ENCODE measurements at regions not wholly inside any gene's neighbourhood (a gene's known extent, or its start where the extent isn't known, plus 50 kb on each side); places are given as distances from the start of the nearest gene placed in this dataset.

DNA sequence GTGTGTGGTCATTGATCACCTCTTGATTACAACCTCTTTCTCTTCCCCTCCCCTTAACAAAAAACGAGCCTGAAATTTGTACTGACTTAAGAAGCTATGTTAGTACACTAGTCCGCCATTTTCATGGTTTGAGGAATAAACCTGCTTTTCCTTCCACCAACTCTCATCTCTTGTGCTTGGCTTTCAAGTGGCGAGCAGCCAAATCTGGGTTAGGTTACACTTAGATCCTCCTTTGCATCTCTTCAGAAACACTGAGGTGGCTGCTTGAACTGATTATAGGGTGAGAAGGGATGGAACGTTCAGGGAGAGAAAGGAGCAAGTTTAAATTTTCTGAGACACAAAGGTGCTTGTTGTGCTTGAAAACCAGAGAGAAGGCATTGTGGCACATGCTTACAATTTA is 2171.4 kb downstream of the LRRC4C start:
- no peak for DNase-seq

DNA sequence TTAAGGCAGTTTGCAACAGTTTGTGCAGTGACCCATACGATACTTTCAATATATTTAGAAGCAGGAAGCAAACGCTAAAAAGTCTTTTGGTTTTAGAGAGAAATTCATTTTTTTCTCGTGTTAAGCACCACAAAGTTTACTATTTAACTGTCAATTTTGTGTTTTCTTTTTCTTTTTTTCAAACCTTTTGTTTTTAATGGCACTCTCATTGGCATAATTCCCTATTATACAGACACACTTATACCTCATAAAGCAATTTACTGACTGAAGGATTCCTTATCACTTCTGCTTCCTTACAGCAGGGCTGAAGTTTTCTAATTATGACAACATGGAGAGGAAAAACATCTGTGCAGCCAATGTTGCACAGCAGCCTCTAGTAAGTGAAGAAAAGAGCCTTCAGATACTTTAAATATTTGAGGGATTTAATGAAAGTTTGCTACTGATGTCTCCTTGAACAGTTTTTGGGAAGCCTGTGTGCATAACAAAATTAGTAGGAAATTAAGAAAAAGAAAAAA is 2191.2 kb downstream of the LRRC4C start:
- DNase-seq, result no peak

DNA sequence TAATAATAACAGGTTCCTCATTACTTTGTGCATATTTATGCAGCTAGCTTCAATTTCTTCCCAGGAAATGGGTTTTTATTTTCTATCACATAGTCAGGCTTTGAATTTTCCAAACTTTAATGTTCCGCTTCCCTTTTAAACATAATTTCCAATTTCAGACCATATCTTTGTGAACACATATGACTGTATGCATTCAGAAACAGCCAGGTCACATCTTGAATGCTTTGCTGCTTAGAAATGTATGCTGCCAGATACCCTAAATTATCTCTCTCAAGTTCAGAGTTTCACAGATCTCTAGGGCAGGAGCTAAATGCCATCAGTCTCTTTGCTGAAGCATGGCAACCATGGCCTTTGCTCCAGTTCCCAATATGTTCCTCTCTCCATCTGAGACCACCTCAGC is 2203.8 kb downstream of the LRRC4C start:
- no peak for DNase-seq

DNA sequence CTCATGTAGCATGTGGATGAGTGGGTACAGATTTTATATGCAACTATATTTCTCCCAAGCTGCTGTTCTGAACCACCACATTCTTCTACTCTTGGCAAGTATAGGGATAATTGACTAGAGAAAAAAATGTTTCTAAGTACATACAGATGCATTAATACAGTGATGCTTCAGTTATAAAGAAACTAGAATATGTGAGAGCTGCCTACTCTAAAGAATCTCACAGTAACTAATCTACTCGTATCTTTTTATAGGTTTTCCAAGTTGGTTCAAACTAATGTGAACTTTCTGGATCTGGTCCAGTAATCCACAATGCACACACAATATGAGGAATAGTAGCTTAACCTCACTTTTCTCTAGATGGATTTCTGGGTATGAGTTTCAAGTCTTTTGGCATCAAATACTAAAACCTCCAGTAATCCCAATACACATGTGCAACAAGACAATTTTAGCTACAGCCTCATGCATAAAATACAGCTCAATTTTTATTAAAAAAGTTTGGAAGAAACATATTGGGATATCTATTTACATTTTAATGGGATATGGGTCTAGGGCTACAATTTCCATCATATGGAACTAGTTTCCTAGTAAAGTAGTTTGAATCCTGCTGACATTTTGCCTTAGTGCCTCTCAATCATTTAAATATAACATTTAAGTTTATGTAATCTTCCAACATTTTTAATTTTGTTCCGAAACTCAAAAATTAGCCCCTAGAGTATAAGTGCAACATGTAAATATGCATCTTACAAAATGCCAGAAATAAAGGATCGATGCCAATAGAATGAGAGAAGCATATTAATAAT is 2209.7 kb downstream of the LRRC4C start:
- DNase-seq, result no peak

DNA sequence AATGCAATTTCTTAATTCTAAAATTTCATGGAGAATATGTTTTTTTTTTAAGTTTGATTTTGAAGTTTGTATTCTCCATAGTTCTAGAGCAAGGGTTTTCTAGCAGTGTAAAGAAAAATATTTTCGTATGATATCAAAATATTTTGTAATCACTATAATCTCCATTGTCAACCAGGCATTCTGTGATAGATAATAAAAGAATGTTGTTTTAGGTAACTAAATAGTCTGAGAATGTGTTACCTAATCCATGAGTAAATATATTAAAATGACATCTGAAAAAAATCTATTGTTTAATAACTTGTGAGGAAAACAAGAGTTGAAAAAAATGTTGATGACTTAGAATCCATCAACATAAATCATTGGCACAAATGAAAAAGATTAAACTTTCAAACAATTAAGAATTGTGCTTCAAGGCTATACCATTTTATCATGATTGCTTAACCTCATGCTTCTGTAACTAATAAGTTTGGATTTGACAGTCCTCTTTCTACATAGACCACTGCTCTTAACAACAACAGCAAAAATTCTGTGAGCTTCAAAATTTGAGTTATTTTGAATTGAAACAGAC is 2211.8 kb downstream of the LRRC4C start:
- no peak for DNase-seq

DNA sequence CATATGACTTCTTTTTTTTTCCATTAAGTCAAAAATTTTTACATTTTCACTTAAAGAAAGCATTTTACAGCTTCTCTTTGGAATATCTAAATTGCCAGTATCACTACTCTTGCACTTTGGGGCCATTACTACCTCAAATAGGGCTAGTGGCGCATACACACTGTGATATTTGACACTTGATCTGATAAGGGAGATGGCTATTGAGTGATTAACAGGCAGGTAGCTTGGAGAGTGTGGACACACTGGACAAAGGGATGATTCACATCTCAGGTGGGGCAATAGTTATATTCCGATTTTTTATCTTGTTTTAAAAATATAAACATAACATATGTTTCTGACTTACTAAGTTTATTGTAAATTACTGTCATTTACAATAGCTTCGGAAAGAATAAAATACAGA is 2219.9 kb downstream of the LRRC4C start:
- no peak for DNase-seq

DNA sequence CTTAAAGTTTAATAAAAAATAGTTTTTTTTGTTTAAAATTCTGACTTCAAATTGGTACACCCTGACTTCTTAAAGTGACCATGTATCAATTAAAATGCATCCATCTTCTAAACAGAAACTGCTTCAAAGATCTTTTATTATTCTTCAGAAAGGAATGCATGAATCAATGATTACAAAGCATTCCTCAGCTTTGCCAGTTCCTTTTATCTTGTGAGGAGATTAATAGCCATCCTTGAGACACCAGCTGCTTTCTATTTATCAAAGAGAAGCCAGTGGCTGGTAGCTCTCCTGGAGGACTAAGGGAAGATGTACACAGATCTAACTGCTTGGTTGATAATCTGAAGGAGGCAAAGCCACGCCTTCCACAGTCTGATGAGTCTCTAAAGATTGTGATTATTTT is 2222.5 kb downstream of the LRRC4C start:
- no peak for DNase-seq

DNA sequence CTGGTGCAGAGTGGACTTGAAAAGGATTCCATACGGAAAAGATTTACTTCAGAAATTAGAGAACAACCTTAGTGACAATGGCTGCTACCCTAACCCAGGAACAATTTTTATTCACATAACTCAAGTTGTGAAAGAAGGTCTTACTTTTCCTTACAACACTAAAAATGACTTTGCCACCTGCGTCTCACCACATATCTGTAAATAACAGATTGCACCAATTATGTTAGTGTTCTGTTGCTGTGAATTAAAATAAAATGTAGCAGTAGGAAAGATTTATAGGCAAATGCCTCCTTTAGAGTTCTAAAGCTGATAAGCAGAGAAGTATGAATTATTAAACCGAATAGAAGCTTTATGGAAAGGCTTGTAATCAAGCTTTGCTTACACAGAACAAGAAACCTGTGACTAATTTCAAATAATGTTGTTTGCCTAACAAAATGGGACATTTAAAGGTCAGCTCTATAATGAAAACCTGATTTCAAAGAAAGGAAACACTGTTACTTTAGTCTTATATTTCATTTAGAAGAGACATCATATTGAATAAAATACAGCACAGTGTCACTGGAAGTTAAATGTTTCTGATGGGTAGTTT is 2237.8 kb downstream of the LRRC4C start:
- no peak for DNase-seq

DNA sequence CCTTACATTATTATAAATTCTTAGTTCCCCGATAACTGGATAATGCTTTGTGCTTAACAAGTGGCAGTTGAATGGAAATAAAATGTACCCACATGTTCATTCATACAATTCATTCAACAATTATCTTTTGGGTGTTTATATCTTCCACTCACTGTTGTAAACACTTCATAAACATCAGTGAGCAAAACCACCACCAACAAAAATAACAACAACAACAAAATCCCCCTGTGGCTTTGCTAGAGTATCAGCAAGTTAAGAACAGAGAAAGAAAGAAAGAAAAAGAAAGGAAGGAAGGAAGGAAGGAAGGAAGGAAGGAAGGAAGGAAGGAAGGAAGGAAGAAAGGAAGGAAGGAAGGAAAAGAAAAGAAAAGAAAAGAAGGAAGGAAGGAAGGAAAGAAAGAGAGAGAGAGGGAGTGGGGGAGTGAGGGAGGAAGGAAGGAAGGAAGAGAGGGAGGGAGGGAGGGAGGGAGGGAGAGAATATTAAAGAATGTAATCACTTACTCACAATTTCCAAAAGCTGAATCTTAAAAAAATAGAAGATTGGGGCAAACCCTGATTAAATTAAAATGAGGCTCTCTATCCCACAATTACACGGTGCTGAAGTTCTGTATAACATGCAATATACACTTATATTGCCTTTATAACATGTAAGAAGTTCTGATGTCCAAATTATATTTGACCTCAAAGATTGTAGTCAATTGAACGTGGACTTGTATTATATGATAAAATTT is 2238.8 kb downstream of the LRRC4C start:
- no peak for DNase-seq

DNA sequence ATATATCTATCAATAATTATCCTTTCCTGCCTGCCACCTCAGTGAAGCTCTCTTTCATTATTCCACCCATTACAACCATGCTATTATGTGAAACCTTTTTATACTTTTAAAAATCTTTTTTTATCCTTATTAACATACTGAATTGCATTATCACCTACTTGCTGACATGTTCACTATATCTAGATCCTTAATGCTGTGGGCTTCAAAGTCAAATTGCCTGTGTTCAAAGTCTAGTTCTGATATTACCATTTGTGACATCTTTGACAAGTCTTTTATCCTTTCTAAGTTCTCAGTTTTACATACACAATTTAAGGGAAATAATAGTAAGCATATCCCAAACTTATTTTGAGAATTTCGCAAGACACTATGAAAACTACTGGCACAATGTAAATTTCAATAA is 2239.4 kb downstream of the LRRC4C start:
- DNase-seq, result no peak

DNA sequence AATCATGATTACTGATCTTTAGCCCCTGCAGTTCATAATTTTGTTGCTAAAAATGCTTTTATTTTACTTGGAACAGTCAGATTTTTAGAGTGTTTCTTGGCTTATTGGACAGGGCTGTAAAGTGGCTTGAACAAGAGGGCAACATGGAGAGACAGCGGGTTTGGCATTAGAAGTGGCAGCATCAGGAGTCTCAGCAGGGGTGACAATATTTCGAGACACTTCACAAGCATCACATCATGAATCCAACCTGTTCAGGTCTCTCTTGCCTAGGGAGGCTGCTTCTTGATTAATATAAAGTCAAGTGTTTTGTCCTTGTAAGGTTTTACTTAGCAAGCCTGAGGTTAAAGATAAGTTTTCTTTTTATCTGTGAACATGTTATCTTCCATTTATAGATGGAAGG is 2249.5 kb downstream of the LRRC4C start:
- DNase-seq, result no peak

DNA sequence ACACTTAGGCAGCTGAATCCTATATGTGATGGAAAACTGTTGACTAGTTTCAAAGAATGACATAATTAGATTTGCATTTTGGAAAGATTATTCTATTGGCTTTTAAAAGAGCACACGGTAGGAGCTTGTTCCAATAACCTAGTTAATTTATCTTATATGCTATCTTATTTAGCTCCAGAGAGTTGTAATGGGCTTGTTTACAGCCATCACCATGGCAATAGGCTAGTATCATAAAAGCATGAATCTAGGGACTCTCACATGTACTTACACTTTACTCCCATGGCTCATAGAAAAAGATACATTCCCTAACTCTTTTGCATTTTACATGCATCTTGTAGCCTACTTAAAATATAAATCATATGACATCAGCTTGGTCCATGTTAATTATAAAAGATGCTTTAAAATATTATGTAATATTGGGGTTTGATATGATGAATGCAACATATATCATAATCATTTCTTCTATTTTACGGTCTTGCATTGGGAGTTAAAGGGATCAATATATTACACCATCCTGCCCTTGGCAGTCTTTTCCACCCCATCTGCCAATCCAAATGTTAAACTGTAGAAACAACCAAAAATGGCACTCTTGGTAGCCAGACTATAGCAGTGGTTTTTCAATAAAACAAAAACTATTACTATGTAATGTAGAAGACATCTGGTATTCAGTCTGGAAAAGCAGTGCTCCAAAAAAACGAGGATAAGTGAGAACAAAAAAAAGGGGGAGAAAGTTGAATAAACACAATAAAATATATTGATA is 2254.0 kb downstream of the LRRC4C start:
- DNase-seq, result no peak

DNA sequence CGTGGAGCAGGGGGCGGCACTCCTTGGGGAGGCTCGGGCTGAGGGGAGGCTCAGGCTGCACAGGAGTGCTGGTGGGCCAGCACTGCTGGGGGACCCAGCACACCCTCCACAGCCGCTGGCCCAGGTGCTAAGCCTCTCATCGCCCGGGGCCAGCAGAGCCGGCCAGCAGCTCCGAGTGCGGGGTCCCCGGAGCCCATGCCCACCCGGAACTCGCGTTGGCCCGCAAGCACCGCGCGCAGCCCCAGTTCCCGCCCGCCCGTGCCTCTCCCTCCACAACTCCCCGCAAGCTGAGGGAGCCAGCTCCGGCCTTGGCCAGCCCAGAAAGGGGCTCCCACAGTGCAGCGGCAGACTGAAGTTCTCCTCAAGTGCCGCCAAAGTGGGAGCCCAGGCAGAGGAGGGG is 2266.8 kb downstream of the LRRC4C start:
- no peak for DNase-seq

DNA sequence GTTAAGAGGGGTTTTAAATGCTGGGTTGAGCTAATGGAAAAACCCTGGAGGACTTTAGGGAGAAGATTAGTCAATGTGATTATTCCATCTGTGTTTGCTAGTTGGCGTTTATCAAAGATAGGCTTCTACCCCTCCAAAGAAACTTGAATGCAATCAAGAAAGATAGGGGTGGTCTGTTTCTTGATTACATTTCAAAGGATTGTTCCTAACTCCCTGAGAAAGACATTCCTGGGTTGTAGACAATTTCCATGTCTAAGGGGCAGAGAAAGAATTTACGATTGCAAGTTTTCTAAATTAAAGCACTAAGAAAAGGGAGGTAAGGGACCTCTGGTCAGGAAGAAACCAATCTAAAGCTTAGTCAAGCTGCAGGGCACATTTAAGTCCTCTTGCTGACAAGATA is 2268.7 kb downstream of the LRRC4C start:
- DNase-seq, result no peak

DNA sequence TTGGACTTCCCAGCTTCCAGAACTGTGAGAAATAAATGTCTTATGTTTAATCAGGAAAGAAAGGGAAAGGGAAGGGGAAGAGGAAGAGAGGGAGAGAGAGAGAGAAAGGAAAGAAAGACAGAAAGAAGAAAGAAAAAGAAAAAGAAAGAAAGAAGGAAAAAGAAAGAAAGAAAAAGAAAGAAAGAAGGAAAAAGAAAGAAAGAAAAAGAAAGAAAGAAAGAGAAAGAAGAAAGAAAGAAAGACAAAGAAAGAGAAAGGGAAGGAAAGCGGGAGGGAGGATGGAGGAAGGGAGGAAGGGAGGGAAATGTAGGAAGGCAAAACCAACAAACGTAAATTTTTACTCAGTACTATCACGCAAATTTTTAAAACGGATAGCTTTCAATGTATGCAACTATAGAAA is 2281.8 kb downstream of the LRRC4C start:
- DNase-seq, result no peak

DNA sequence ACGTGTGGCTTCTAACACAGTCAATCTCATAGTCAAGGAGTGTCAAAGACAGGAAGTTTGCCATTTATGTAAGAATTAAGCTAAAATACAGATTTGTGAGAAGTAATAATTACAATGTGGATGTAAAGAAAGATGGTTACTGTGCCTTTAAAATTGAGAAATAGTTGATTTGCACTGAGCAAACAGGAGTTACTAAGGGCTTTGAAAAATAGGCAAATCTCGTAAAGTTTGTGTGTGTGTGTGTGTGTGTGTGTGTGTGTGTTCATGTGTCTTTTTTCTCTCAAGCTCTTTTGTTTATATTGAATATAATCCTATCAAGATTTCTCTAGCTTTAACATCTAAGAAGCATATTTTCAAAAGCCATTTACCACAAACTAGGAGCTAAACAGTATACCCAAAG is 2284.5 kb downstream of the LRRC4C start:
- no peak for DNase-seq

DNA sequence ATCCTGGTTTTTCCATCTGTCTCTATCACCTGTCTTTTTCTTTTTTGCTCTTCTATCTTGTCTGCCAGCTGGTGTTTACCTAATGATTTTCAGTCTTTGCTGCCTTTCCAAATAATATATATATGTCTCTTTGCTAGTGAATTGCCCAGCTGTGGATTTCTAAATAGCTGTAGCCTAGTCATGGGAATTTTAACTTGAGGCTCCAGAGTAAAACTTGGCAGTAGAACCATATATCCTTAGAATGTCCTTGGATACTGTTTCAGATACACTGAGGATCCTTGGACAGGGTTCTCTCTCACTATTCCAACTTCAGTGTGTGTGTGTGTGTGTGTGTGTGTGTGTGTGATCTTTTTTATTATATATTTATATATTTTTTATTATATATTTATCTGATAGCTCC is 2285.3 kb downstream of the LRRC4C start:
- DNase-seq, result no peak

DNA sequence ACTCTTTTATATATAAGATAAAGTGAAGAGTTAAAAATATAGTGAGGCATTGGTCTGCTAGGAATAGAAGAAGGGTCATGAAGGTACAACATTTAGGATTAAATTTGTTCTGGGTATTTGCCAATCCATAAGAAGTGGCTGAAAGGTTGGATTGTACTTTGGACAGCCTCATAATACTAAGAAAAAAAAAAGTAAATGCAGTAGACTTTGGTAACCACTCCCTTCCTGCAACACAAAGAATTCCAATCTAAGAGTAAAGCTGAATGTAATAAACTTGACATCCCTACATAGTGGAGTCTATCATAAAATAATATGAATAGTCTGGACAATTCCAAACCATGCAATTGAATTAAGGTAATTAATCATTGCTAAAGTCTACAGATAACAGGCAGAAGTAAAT is 2294.4 kb downstream of the LRRC4C start:
- DNase-seq, result no peak

DNA sequence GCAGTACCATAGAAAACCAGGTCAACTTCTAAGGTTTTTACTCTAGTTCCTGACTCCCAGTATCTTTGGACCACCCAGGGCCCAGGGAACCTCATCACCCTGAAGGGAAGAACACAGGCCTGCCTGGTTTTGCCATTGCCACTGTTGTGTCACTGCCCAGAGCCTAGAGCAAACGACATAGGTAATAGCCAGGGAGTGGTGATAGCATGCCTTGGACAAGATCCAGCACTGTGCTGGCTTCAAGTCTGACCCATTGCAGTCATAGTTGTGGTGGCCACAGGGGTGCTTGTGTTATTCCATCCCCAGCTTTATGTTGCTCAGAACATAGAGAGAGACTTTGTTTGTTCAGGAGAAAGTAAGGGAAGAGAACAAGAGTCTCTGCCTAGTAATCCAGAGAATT is 2310.2 kb downstream of the LRRC4C start:
- DNase-seq, result no peak

DNA sequence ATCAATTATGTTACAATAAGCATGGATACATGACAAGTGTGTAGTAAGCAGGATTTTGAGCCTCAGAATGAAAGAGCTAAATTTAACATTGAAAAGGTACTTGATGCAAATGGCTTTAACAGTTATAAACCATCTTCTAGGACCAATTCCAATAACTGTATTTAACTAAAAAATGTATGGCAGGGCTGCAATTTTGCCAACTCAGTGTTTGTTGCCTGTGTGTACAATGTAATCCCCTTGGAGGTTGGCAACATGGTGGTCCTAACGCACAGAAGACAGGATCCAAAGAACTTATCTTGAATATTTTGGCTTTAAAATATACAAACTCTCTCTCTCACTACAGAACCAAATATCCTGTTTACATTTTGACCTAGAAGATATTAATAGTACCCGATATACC is 2314.1 kb downstream of the LRRC4C start:
- DNase-seq, result no peak

DNA sequence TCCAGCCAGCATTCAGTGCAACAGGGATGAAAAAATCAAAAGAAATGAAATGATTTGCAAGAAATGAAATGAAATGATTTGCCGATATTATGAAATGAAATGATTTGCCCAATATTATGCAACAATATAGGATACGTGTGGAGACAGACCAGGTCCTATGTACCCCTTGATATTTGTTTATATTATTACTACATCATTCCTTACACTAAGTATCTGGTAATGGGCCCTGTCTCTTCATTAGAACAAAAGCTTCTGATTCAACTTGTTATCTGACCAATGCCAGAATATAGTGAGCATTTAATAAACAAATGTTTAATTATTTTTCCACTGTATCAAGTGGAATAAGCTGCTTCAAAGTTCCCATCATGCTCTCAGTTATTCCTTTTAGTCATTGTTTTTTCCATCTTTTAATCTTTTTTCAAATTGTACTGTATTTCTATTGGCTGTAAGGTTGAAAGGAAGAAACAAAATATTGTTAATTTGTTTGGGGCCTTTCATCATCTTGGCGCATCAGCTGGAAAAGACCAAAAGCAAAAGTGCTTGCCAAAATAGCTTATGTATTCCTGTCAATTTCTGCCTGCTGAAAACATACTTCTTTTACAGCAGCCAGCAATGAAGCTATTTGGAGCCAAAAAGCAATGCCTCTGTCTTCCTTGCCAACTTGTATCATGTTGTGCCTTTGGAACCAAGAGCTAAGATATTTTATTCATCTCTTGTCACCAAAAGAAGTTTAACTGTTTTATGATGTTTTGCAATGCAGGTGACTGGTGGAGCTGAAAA is 2314.9 kb downstream of the LRRC4C start:
- no peak for DNase-seq

DNA sequence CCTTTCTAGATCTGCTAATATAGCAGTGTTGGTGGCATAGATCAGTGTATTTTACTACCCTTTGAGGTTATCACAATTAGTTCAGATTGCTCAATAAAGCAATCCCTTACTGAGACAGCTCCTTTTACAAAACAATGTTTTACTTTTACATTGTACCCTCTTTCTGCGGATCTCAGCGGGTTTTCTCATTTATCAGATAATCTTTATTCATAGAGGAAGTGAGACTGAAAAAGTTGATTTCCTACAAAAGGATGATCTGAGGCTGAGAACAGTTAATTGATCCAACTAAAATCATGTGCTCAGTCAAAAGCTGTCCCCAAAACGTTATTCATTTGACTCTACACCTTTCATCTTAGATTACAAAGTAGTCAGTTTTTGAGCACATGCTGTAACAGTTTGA is 2319.9 kb downstream of the LRRC4C start:
- no peak for DNase-seq

Data from activated effector memory CD4-positive, alpha-beta T cell treated with anti-CD3 and anti-CD28 coated beads, Interleukin-2, amount 50 U/mL, for 16 hours (primary cell).